HG02852 (cell line): ENCODE measurements at regions not wholly inside any gene's neighbourhood (a gene's known extent, or its start where the extent isn't known, plus 50 kb on each side); places are given as distances from the start of the nearest gene placed in this dataset.

ENCODE experiments used
- ATAC-seq: cut with Tn5 transposase; IDR thresholded peaks from one replicate; pipeline ENCODE4 v1.9.1; 2021; ENCODE audit warnings: mild to moderate bottlenecking, moderate library complexity; ENCODE audit not compliant: unreplicated experiment

DNA sequence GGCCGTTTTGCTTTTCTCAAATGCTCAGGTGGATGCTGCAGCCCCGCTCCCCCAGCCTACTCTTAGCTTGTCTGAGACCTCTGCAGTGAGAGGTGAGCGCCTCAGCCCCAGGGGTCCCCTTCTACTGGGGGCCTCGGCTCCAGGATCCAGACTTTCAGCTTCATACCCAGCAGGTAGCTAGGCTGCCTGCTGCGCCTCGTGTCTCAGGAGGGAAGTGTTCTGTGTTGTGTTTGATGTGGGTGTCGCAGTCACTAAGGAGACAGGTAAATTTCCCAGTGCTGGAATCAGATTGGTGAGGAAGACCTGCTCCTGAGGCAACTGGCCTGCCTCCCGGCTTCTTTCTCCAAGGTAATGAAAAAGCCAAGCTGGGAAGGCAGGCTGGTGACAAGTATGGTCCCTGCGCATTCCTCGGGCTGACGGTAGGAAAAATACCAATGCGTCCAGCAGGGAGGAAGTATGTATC lies 604.0 kb upstream of the SALL1 start:
- no peak for ATAC-seq

- no peak for ATAC-seq
Measured at GRCh38 chr16:51753467-51754127, 602.5 kb upstream of the SALL1 start.

GRCh38 chr16:51752438-51752995 lies 601.4 kb upstream of the SALL1 start:
- no peak for ATAC-seq

DNA sequence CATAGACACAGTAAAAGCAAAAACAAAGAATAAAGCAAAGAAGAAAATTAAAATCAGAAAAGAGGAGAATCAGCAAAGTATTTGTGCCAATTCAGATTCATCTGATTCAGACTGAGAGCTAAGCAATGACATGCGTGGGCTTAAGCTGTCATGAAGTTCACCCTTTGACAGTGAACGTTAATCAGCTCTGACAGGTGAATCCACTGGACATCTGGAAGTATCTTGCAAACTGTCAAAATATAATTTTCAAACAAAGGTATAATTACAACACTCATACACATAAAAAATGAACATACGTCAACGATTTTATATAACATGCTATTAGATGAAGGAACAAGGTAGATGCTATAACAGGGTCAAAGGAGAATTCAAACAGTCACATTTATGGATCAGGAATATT lies 596.3 kb upstream of the SALL1 start:
- ATAC-seq = no peak

DNA sequence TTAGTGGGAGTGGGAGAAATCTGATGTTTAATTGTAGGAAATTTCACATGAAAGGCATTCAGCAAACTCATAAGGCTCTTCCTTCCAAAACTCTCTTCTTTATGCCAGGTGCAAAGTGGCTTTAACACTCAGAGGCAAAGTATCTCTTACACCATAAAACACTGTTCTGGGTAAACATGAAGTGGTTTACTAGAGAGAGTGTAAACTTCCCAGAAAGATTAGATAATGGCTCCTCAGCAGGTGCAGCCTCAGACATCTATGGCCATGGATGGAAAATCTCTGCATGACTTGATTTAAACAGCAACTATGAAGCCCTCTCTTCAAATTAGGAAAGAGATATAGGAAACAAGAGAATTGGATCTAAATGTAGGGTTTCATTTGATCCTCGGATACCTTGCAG lies 583.1 kb upstream of the SALL1 start:
- no peak for ATAC-seq

DNA sequence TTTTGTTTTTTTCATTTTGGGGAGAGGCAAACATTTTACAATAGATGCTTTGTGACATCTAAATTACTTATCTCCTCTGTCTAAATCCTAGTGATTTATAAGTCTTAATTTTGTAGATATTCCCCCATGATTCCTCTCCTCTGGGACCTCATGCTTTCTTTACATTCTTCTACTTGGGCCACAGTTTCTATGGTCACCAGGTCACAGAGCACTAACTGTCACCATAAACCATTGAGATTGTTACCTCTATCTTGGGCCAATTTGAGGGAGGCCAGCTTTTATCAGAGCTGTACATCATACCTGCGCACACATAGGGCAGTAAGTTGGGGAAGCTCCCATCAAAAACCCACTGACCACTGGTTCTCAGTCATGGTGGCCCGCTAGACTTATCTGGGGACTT lies 582.1 kb upstream of the SALL1 start:
- no peak for ATAC-seq

- no peak for ATAC-seq
Measured at GRCh38 chr16:51731160-51731559, 580.1 kb upstream of the SALL1 start.

DNA sequence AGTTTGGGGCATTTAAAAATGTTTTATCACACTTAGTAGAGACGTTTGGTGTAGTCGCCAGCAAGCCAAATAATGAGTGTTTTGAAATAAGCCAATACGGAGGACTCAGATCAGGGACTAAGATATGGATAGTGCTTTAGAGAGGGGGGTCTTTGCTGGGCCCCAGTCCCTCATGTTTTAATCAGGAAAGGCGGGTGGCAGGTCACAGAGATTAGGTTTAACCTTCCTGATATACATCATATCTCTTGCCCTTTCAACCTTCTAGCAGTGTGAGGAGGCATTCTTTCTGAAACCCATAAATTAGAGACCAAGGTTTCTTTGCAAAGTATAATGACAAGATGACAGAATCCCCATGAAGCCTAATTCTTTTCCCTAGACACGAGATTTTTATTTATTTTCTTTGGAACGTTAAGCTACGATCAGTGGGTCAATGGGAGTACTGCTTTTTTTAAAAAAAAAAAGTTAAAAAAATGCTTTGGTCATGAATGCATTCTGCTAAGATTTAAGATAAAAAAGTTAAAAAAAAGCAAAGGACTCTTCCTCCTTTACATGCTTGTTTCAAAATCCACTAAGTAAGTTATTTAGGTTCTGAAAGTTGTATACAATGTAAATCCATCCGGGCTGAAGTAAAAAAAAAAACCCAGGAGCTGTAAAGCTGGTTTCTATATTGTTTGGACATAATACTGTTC lies 572.1 kb upstream of the SALL1 start:
- ATAC-seq = no peak

- ATAC-seq = no peak
Measured at GRCh38 chr16:51722467-51722866, 571.4 kb upstream of the SALL1 start.

- no peak for ATAC-seq
Measured at GRCh38 chr16:51719376-51719775, 568.3 kb upstream of the SALL1 start.

- ATAC-seq = no peak
Measured at GRCh38 chr16:51716195-51716594, 565.1 kb upstream of the SALL1 start.

DNA sequence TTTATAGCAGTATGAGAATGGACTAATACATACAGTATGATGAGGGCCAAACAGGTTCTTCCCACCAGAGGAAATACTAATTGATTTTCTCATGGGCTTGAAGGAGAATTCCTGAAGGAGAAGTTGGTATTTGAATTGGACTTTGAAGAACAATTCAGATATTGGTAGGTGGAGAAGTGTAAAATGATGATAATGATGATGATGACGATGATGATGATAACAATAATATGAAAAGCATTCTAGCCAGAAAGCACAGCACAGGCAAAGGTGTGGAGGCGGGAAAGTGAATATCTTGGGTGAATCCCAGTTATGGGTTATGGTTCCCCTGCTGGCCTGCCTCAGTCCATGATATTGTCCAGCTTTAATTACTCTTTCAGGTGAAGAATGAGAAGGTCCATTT lies 562.4 kb upstream of the SALL1 start:
- ATAC-seq = no peak

- no peak for ATAC-seq
Measured at GRCh38 chr16:51710905-51711563, 560.0 kb upstream of the SALL1 start.

- no peak for ATAC-seq
Measured at GRCh38 chr16:51710186-51710585, 559.1 kb upstream of the SALL1 start.

- no peak for ATAC-seq
Measured at GRCh38 chr16:51708861-51709260, 557.8 kb upstream of the SALL1 start.

DNA sequence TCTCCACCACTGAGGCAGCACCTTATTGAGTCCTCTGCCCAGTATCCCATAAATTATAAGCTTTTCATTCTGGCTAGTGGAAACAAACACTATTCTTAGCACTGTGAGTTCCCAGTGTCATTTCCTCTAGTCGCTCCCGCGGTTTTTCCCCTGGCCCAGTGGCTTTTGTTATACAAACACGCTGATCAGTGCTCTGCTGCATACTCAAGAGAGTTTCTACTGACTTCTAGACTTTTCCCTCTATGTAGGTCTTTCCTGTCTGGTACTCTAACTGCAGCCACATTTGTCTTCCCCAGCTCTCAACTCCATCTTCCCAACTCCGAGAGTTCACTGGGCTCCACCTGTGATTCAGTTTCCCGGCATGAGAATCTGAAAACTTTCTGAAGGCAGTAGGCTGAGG lies 556.6 kb upstream of the SALL1 start:
- no peak for ATAC-seq

DNA sequence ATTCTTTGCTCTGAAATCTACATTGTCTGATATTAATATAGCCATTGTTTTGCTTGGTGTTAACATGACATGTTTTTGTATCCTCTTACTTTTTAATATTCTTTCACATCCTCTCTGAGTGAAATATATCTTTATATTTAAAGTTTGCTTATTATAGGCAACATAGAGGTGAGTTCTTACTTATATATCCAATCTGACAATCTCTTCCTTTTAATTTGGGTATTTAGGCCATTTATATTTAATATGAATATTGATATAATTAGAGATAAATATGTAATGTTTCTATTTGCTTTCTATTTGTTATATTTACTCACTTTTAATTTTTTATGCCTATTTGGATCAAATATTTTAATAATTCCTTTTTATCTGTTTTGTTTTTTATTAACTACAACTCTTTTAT lies 554.1 kb upstream of the SALL1 start:
- ATAC-seq = no peak

- no peak for ATAC-seq
Measured at GRCh38 chr16:51701025-51701424, 550.0 kb upstream of the SALL1 start.

DNA sequence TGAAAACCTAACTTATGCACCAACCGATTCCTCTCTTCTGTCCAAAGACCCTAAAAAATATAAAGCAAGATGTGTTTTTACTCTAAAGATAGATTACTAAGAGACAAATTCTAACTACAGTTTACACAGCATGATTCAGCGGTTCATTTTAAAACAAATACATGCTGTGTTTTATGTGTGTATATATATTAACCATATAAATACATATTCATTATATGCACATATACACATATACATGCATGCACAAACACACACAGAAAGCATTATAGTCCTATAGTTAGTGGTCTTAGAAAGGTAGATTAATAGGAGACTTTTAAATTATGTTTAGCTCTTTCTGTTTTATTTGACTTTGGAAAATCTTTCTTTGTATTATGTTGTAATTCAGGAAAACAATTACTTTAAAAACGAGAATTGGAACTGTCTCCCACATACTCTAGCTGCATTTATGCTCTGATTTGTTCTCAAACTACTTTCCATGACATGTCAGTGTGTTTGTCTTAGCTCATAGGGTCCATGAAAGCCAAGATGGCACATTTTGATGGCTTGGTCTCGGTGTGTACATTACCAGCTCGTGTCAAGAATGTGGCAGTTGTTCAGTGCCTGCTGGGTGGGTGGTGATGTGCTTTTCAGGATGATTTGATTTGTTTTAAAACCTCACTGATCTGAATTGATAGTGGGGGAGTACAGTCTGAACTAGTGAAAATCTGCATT lies 548.8 kb upstream of the SALL1 start:
- ATAC-seq = no peak

DNA sequence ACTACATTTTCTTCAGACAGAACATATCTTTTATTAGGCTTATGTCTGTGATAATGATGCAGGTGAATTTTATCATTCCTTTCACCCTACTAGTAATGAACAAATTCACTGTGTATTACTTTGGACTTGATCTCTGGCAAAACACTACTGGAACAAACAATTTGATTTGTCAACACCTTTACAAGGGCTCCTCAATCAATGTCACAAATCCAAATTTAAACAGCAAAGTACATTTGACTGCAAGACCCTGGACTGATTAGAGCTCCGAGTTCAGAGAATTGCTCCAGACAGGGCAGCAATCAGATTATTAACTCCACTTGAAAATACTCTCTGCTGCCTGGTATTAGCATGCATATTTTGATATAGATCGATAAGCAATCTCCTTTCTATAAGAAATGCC lies 547.6 kb upstream of the SALL1 start:
- ATAC-seq = no peak

DNA sequence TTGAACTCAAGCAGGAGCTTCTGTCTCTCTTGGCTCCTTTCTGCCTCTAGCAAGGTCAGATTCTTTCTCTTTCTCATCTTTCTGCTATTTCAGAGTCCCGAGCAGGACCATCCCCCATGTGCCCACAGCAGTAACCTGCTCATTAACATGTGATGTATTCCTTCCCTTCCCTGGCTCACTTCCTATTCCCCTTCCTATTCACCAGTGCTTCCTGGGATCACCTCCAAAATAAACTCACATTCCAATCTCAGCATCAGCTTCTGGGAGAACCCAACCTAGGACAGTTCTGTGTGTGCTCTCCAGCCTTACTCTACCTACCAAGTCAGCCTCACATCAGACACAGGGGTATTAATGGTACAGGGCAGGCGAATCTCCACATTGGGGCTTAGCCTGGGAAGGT lies 546.4 kb upstream of the SALL1 start:
- ATAC-seq = no peak
